Transverse colon (tissue), 3 donors: ENCODE measurements at regions not wholly inside any gene's neighbourhood (a gene's known extent, or its start where the extent isn't known, plus 50 kb on each side); places are given as distances from the start of the nearest gene placed in this dataset.

Source experiments
- EP300 ChIP-seq: sonication (generic); formaldehyde crosslinking; IDR thresholded peaks from one replicate; pipeline ENCODE4 v1.6.1; 2017; ENCODE audit warnings: antibody characterized with exemption, low read depth
- POLR2AphosphoS5 ChIP-seq, 3 donors: sonication (generic); formaldehyde crosslinking; IDR thresholded peaks; one replicate each; pipeline ENCODE4 v1.6.1; 2016; ENCODE audit warnings: antibody characterized with exemption in 3 of 3

DNA sequence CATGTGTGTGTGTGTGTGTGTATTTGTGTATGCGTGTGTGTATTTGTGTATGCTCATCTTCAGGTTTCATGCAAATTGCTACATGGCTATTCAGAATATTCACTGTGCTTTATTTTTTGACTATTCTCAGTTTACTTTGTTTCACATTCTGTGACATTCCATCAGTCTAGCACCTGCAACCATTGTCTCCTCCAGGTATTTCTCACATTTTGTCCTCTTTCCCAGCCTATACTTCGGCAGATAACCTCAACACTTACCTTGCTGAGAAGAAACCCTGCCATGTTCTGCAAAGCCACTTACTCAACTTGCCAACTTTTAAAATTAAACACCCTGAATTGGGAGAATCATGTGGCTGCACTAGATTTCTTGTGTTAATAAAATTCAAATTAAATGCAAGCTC lies 135.4 kb upstream of the REG3A start:
- no peak for TF ChIP-seq EP300
- TF ChIP-seq POLR2AphosphoS5 (IDR thresholded peaks at IDR 0.05), result no peak
